HG02678 (cell line): ENCODE measurements at regions not wholly inside any gene's neighbourhood (a gene's known extent, or its start where the extent isn't known, plus 50 kb on each side); places are given as distances from the start of the nearest gene placed in this dataset.

ENCODE experiments used
- ATAC-seq: cut with Tn5 transposase; IDR thresholded peaks from one replicate; pipeline ENCODE4 v1.9.1; 2021; ENCODE audit warnings: mild to moderate bottlenecking, moderate library complexity; ENCODE audit not compliant: unreplicated experiment

DNA sequence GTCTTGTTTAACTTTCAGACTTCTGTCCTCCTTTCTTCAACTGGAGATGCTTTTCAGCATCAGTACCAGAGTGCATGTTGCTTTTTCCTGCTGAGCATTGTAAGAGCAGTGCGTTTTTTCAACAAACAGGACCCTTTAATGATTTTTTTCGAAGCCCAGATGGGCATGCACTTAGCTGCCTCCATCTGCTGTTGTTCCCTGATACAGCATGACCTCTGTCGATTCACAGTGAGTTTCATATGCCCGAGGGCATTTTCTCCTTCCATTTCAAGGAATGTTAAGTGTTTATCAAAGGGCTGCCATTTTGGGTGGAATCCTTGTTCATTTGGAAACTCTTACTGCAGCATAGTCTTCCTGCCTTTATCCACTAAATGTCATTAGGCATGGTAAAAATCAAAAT lies 428.6 kb downstream of the DTHD1 start:
- ATAC-seq, result no peak

DNA sequence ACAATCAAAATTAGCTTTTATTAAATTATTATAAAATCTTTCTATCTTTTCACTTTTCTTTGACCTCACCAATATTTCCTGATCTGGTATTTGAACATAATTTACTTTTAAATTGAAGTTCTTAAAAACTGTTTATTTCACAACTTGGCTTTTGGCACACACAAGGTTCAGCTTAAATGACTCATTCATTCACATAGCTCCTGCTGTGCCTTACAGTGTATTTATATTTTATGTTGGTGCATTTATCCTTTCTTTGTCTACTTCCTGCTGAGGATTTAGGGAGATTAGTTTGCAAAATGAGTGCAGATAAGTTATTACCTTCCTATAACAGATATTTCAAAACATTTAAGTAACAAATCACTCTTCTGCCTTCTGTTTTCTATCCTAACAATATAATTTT lies 430.6 kb downstream of the DTHD1 start:
- ATAC-seq, result no peak

DNA sequence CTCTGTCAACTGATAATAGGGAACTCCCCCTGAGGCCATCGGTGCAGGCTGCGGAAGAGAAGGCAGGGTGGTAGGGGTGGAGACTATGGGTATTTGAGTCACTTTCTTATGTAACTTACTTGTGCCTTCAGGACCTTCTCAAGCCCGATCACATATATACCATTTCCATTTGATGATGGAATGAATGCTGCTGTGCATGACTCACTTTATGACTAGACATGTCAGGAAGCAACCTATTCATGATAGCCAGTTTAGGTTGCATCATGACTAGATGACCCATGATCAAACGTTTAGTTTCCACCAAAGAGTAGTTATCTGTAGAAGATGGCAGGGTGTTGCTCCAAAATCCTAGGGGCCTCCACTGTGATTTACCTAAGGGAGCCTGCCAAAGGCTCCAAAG lies 435.5 kb downstream of the DTHD1 start:
- ATAC-seq, result no peak

GRCh38 chr4:36719425-36719824 lies 438.0 kb downstream of the DTHD1 start:
- ATAC-seq, result no peak

- ATAC-seq, result no peak
Measured at GRCh38 chr4:36722986-36723385, 441.6 kb downstream of the DTHD1 start.

- no peak for ATAC-seq
Measured at GRCh38 chr4:36734334-36734733, 452.9 kb downstream of the DTHD1 start.

- no peak for ATAC-seq
Measured at GRCh38 chr4:36737691-36738090, 456.3 kb downstream of the DTHD1 start.

DNA sequence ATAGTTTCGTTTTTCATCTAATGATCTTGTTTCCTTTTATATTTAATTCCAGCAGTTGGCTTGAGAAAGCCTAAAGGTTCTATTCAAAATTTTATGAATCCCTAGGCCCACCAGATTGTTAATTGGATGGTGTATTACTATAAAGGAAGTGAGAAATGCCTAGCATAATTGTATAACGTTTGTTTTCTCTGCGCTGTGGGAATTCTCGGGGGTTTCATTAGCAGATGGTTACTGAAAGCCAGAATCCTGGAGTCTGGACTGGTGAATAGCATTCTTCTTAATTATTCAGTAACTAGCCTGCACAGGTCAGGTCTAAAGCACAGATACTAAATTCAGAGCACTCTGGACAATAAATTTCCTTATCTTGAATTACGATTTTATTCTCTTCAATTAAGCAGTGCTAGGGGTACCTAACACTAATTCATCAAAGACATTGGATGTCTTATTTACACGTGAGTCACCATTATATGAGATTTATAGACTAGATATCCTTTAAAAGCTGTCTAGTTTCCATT lies 459.4 kb downstream of the DTHD1 start:
- no peak for ATAC-seq

DNA sequence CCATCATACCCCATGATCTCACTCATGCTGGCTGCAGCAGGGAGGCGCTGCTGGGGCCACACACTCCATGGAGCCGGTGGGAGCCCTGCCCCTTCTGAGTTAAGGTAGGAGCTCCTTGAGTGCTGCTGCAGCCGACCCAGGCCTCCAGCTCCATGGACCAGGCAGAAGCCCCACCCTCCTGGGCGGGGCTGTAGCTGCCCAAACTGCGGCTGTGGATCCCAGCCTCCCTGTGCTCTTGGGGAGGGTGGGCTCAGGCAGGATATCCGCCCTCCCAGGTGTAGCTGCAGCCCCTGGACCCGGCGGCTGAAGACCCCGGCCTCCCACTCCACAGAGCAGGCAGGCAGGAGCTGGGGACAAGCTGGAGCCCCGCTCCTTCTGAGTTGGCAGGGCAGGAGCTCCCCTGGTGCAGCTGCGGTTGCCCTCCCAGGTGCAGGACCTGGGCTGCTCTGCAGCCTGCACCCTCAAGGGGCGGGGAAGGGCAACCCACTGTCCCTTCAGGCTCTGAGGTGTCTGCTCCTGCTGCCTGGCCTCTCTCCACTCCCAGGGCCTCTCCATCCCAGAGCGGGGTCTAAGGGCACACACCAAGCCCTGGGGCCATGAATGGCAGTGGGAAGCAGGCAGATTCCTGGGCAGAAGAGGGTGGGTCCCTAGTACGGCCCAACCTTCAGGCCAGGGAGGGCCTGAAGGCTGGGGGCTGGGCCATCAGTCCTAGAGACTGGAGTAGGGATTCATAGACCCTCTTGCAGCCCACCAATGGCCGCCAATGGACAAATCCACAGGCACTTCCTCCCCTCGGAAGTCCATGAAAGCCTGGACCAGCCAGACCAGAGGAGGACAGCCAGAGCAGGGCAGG lies 466.1 kb downstream of the DTHD1 start:
- no peak for ATAC-seq

GRCh38 chr4:36753048-36753447 lies 471.6 kb downstream of the DTHD1 start:
- no peak for ATAC-seq

DNA sequence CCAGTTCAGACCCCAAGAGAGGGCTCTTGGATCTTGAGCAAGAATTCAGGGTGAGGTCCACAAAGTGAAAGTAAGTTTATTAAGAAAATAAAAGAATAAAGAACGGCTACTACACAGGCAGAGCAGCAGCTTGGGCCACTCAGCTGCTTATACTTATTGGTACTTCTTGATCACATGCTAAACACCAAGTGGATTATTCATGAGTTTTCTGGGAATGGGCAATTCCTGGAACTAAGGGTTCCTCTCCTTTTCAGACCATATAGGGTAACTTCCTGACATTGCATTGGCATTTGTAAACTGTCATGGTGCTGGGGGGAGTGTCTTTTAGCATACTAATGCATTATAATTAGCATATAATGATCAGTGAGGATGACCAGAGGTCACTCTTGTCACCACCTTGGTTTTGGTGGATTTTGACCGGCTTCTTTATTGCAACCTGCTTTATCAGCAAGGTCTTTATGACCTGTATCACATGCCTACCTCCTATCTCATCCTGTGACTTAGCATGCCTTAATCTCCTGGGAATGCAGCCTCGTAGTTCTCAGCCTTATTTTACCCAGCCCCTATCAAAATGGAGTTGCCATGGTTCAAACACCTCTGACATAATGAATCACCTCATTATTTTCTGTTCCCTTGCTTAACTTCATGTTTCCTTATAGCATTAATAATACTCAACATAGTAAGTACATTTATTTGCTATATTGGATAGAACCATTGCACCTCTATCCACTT lies 476.3 kb downstream of the DTHD1 start:
- ATAC-seq, result no peak

GRCh38 chr4:36758312-36759178 lies 477.1 kb downstream of the DTHD1 start:
- ATAC-seq, result no peak

- ATAC-seq, result no peak
Measured at GRCh38 chr4:36761607-36762006, 480.2 kb downstream of the DTHD1 start.

- ATAC-seq, result no peak
Measured at GRCh38 chr4:36763814-36764213, 480.7 kb upstream of the NWD2 start.

DNA sequence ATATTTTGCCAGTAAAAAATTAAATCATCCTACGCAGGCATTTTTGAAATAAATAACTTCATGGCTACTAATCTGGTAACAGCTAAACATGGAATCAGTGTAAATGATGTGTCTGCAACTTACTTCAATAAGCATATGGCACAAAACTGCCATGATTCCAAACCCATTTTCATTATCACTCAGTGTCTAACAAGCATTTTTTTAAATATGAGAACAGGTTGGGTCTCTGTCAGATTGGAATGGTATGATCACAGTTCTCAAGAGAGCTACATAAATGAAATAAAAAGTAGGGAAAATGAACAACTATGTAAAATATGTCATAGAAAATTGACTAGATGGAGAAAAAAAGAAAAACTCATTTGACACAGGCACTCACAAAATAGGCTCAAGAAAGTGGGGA lies 476.9 kb upstream of the NWD2 start:
- no peak for ATAC-seq

DNA sequence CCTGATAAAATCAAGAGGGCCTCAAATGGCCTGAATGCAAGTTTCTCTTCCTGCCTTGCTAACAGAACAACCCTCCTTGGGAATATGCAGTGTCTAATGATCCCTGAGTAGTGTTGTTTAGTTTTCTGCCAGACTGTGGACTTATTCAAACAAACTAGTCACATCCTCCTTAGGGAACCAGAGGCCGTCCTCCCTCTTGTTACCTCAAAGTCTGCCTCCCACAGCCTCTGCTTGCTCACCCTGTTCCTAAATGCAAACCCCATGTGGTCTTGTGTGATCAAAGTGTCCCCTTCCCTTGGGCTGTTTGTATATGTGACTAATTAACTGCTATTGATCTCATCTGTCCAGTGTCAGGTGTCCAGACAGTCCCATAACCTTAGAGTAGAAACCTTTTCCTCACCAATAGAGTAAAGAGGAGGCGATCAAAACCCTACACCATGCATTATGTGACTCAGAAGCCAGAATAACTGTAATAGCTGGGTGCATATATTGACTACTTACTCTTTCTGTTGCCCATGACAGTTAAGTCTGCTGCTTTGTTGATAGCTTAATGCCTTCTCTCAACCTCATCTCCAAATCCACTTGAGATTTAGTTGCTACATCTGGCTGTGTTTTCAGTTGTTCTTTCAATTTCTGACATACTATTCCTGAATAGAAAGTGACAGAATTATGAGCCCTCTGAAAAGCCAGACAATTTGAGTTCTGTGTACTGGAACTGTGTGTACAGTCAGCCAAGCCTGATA lies 473.0 kb upstream of the NWD2 start:
- ATAC-seq, result no peak

- no peak for ATAC-seq
Measured at GRCh38 chr4:36772154-36772516, 472.4 kb upstream of the NWD2 start.

GRCh38 chr4:36773467-36773866 lies 471.1 kb upstream of the NWD2 start:
- no peak for ATAC-seq

GRCh38 chr4:36775544-36775943 lies 469.0 kb upstream of the NWD2 start:
- ATAC-seq, result no peak

DNA sequence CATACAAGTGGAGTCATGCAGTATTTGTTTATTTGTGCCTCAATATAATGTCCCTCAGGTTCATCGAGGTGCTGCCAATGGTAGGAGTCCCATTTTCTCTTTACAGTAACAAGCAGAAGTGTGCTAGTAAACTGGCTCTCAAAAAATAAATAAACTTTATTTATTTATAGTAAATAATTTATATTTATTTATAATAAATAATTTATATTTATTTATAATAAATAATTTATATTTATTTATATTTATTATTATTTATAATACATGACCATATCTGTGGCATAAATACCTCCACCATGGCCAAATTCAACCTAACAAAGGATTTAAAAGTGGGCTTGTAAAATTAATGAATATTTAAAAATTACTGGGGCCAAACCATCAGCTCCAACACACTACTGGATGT lies 464.9 kb upstream of the NWD2 start:
- no peak for ATAC-seq

DNA sequence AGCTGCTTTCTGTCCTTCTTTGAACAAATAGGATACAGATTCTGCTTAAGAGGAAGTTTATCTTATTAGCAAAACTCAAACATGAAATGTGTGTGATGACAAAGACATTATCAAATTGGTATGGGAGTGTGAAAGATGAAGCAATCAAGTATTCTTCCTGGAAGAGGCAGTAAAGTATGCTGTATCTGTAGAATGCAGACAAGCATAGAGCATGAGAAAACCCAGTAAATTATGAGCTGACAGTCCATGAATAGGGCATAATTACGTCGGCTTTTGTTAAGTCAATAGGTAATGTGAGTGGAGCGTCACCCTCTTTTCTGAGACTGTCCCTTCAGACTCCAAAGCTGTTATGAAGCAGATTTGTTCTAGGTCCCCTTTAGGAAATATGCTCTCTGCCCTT lies 458.6 kb upstream of the NWD2 start:
- no peak for ATAC-seq
